Islet of Langerhans (tissue), 1 donor: ENCODE measurements at regions not wholly inside any gene's neighbourhood (a gene's known extent, or its start where the extent isn't known, plus 50 kb on each side); places are given as distances from the start of the nearest gene placed in this dataset.

ENCODE experiments used
- FAIRE-seq: peaks from one replicate; lab custom pipeline; 2011; peaks lifted over from hg19 to GRCh38; lab: Jason Lieb, UNC

DNA sequence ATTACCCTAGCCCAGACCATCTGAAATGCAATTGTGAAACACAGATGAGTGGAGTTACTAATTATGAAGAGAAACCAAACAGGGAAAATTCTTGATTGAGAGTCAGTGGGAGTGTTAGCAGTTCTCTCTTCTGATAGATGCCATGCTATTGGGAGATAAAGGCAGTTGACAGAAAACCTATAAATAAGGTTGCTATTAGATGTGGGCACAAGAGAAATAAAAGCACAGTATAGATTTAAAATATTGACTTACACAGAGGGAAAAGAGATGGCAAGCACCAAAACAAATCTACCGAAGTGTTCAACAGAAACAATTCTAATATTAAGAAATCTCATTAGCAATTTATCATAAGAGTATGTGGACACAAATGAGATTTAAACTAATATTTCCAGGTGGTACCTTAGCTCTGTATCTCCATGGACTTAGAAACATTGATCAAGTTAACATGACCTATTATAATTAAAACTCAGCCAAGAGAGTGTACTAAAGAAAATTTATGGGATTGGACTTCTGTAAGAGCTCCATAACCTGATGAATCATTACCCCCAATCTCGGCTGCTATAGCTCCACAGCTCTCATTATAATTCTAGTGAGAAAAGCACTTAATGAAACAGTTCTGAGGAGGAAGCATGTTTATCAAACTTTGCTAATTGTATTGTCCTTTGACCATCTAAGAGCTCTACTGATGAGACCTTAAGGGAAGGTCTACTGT lies 665.0 kb upstream of the RIOK2 start:
- FAIRE-seq = no peak

DNA sequence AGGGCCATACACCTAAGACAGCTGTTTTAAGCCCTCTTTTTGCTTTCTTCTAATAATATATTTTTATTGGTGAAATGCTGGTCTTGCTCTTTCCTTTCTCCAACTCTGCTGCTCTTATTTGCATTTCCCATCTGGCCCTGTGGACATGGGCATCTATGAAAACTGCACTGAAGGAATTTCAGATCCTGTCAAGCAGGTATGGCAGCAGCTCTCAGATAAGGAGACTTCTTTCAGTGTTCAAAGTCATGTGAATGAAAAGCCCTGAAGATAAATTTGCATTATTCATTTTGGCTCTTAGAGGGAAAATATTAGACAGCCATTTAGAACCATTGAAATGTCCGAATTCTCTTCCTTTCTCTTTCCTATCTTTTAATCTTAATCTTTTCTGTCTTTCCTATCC lies 668.0 kb upstream of the RIOK2 start:
- FAIRE-seq = no peak

DNA sequence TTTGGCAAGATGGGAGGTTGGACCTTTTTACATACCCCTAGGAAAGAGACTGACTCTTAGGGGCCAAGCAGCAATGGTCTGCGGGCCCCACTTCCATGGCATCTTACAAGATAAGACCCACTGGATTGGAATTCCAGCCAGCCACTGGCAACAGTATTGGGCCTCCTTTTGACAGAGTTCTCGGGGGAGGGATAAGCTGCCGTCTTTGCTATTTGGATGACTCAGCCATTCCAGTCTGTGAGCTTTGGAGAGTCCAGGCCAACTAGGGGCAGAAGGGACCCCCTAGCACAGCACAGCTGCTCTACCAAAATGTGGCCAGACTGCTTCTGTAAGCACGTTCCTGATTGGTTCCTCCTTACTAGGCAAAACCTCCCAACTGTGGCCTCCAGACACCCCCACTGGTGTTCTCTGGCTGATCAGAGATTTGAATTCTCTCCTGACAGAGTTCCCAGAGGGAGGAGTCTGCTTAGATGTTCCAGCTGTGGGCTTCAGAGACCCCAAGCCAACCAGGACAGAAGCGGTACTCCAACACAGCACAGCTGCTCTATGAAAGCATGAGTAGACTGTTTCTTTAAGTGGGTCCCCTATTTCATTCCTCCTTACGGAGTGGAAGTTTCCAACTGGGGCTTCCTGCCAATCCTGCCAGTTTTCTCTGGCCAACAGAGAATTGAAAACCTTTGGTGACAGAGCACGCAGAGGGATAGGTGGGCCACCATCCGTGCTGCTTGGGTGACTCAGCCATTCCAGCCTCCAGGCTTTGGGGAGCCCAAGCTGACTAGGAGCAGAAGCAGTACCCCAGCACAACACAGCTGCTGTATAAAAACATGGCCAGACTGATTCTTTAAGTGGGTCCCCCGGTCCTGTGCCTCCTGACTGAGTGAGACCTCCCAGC lies 672.1 kb upstream of the RIOK2 start:
- no peak for FAIRE-seq

DNA sequence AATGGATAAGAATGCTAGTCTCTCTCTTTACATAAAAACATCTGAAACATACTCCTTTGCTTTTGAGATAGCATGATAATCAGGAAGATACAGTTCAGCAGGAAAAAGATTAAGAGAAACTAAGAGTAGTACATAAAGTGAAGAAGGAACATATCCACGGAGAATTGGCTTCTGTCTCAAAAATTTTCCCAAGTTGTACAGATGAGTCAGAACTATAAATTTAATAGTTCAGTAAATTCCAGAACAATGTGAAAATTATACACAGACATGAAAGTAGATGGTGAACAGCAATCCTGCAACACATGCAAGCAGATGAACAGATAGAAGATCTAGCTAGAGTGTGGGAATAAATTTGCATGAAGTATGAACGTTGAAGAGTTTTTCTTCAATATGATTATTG lies 691.4 kb upstream of the RIOK2 start:
- FAIRE-seq = no peak

DNA sequence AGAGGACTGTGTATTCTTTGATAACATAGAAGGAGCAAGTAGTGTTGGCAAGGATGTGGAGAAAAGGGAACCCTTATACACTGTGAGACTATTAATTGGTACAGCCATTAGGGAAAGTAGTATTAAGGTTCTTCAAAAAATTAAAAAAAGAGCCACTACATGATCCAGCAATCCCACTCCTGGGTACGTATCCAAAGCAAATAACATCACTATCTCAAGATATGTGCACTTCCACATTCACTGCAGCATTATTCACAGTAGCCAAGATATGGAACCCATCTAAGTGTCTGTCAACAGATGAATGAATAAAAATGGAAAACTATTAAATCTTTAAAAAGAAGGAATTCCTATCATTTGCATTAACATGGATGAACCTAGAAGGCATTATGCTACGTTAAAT lies 693.2 kb upstream of the RIOK2 start:
- no peak for FAIRE-seq

DNA sequence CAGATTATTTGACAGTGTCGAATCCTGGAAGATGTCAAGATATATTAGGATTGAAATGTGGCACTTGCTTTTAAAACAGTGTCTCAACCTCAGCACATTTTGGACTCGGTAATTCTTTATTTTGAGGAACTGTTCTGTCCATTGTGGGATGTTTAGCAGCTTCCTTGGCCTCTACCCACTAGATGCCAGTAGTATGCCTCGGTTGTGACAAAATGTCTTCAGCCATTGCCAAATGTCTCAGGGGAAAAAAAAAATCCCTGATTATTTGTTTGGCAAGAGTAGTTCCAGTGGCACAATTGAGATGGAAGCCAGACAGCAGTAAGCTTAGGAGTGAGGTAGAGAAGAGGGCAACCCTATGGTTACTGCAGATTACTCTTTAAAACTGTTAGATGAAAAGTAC lies 694.5 kb upstream of the RIOK2 start:
- no peak for FAIRE-seq

DNA sequence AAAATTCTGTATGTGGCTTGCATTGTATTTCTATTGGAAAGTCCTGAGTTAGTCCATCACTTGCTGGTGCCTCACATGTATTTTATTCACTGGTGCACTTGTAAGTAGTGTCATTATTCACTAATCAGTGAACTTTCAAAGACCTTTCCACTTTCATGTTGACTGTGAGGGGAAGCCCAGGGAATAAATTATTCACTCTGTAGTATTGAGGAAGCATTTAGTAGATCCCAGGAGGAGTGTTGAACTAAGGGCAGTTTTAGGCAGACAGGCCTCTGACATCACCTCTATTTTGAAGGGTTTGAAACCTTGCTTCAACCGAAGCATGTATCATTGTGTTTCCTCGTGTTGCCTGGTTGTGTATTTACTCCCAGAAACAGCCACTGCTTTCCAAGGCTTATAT lies 705.4 kb upstream of the RIOK2 start:
- FAIRE-seq = no peak

DNA sequence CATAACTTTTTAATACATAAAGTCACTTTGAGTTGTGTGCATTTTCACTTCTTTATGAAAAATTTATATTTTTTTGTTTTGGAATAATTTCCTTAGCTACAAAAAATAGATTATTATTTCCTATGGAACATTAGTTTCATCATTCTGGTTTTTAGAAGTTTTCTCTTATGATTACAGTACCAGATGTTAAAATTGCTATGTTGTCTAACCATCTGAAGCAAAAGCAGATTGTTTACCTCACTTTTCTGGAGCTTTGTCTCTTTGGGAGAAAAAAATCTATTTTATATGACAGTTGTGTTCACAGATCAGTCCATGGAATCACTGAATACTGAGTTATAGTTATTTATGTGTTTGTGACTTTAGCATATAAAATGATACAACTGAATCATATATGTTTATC lies 708.9 kb upstream of the RIOK2 start:
- FAIRE-seq = no peak

DNA sequence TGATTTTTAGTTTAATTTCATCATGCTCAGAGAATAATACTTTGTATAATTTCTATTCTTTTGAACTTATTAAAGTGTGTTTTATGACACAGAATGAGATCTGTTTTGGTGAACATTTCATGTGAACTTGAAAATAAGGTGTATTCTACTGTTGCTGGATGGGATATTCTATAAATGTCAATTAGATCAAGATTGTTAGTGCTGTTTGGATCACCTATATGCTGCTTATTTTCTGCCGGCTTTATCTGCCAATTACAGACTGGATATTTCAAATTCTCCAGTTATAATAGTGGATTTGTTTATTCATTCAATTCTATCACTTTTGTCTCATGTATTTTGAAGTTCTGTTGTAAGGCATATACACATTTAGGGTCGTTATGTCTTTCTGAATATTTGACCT lies 720.7 kb upstream of the RIOK2 start:
- no peak for FAIRE-seq

DNA sequence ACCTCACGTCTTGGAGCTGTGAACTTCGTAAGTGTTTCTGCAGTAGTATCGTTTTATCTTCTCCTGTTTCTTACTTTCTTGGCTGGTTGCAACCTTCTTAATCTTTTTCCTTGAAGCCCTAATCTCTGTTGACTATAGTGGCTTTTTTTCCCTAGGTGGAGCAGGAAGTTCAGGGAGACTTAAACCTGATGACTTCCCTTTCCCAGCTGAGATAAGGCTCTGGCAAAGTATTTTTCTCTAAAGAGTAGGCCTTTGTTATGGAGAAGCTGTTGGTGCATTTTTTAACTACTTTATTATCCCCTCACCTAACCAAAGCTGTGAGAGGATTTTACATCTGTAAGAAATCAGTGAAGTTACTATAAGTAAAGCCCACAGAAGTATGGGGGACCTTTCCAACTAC lies 723.1 kb upstream of the RIOK2 start:
- no peak for FAIRE-seq

DNA sequence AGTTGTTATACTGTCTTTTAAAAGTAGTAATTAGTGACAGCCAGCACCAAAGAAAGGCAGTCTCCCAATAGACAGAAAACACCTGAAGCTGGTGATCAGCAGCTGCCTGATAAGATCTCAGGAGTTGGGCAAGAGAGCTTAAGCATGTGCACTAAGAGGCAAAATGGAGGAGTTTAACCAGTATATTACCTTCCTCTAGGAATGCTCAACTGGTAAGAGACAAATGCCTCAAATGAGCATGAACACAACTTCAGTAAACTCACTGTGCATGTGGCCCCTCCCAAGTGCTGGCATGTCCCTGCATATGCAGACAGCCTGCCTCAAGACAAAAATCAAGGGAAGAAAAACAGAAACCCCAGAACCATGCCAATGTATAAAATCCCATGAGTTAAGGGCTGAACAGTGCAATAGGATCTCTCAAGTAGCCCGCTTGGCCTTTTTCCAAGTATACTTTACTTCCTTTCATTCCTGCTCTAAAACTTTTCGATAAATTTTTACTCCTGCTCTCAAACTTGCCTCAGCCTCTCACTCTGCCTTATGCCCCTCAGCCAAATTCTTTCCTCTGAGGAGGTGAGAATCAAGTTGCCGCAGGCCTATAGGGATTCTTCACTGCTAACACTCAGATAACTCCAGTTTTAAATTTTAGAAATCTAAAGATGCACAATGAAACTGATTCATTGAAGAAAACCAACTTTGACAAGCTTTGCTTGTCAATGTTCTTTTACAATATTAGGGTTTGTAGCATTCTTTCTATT lies 724.8 kb upstream of the RIOK2 start:
- no peak for FAIRE-seq

DNA sequence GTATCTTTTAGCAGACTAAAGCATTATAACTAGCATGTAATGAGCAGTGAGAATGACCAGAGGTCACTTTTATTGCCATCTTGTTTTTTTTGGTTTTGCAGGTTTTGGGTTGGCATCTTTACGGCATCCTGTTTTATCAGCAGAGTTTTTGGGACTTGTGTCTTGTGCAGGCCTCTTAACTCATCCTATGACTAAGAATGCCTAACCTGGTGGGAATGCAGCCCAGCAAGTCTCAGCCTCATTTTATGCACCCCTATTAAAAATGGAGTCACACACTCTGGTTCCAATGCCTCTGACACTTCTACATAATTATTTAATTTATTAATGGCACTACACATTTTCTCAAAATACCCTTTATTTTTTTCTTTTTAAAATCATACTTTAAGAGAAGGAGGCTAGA lies 726.5 kb upstream of the RIOK2 start:
- FAIRE-seq = no peak

DNA sequence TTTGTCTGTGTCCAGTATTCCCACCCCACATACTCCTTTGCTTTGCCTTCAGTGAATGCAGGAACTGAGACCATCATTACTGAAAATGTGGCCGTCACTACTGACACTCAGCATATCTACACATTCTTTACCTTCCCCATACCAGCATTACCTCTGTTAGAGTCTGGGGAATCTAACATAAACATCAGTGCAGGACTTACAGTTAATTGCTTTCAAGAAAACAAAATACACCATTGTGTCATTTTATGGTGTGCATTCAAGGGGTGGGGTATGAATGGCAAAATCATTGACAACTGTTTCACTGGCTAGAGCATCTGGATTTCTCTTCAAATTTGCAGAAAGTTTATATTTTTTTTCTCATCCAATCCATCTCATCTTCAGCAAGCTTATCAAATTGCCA lies 731.4 kb upstream of the RIOK2 start:
- no peak for FAIRE-seq

DNA sequence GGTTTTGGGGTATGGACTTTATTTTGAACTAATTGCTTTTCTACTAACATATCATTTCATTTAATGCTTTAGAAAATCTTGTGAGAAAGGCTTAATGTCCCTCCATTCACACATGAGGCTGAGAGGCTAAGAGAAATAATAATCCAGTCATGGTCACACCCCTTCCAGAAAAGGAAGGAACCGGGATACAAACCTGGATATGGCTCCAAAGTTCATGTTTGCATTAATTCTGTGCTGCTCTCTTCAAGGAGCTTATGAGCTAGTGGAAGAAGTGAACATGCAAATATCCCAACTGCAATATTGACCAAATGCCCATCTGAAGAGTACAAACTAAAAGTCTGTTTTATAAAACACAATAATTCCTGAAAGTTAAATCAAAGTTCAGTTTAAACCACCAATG lies 732.1 kb upstream of the RIOK2 start:
- no peak for FAIRE-seq

DNA sequence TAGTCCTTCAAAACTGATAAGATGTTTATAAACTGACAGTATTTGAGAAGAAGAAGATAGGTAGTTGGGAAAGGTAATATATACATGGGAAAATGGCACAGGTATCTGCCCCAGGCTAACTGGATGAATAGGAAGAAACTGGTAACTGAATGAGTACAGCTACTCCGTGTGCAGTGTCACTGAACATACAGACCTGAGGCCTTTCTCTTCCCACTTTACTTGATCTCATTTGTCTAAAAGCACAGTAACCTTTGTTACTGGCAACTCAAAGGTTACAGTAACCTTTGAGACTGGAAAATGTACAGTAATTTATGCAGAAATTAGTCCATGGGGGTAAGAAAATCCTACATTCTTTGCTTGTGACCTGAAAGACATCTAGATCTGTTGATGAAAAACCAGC lies 735.0 kb upstream of the RIOK2 start:
- FAIRE-seq = no peak

DNA sequence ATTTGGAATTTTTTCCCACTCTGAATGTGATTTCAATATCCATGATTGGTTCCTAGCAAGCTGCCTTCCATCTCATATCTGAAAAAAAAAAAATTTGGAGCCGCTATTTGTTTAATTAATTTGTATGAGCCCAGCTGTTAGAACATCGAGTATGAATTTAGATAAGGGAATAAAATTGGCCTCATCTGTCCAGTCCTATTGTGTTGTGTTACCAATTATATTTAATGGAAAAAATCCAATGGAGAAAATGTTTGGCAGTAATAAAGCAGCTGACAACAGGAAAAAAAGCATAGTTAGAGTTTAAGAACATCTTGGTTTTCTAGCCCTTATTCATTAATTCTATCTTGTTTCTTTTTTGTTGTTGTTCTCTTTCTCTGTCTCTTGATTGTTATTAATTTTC lies 735.6 kb upstream of the RIOK2 start:
- no peak for FAIRE-seq

DNA sequence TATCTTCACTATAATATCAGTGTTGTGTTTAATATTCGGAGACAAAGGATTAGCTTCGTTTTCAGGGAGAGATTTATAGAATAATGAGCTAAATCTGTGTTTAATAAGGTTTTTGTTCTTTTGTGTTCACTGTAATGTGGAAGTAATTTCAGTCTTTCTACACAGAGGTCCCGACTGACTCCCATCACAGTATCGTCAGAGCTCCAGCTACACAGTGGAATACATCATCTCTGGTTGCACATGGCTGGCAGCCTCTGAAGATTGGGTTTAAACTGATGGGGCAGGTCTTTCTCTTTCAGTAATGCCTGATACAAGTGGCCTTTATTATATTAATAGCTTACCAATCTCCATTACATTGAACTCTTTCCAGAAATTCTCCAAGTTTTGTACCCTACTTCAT lies 736.7 kb upstream of the RIOK2 start:
- FAIRE-seq = no peak

DNA sequence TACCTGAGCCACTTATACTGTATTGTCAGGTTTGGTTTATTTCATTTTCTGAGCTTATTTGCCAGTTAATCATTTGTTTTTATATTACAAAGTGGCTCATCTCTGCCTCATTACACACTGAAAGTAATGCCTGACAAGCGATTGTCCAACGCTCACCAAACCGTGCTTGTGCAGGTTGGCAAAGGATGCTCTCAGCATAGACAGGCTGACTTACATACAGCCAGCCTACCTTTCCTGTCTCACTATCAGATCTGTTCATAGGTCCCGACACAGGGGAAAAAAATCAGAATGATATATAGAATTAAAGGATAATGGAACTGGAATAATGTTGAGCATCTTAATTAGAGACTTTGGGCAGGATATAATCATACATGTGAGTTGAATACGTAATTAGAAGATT lies 739.7 kb upstream of the RIOK2 start:
- FAIRE-seq = no peak

DNA sequence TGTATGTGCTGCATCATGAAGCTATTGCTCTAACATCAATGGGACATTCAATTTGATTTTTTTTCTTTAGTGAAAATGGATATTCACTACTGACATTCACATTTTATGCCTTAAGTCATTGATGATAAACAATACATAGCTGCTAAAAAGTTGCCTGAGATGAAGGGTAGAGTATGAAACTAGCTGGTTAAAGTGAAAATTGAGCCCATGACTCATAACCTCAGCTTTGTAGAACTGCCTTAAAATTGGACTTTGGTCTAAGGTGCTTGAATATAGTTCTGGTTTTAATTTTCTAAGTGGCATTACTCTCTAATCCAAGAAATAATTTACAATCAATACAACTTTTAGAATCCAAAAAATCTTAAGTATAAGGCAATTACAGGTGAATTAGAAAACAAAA lies 740.4 kb upstream of the RIOK2 start:
- no peak for FAIRE-seq

DNA sequence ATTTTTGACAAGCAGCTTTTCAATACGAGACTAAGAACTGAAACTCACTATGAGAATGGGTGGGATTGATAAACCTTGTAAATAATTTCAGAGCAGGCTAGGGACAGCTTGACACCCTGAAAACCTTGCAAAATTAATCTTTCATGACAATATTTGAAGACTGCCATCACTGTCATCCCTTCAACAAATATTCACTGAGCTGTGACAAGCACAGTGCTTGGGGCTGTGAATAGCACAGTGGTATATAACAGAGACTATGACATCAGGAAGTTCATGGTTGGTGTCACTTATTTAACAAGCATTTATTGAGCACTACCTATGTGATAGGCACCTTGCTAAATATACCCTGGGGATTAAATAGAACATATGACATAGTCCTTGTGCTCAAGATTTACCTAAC lies 741.0 kb upstream of the RIOK2 start:
- no peak for FAIRE-seq

DNA sequence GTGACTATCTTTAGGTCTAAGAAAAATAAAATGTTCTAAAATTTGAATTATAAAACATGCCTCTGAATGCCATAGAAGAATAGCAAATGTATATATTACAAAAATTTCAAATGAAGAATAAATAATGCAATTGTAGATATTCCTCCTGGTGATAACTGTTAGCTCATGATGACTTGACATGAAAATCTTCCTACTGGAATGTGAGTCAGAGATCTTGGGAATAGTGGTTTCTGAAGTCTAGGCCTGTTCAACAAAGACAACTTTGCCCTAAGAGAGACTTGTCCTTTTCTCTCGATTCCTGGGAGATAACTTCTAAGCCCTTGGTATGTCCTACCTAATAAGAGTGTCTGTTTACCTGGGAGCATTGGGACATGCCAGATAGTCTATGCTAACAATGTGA lies 746.3 kb upstream of the RIOK2 start:
- FAIRE-seq = no peak

DNA sequence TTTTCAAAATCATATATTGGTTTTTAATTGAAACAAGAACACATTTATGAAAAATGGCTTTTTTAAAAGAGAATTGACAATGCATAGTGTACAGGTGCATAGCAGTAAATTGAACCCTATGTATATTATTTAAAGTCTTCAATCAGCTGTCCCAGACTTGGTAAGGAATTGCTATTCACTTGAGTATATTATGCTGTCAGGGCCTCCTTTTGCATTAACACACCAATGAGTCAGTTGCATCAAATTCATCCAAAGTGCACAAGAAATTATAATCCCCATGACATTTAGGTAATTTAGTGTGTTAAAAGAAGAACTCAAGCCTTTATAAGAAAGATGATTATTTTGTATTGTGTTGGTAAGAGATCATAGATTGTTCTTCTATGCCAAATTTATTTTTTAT lies 748.8 kb upstream of the RIOK2 start:
- no peak for FAIRE-seq

DNA sequence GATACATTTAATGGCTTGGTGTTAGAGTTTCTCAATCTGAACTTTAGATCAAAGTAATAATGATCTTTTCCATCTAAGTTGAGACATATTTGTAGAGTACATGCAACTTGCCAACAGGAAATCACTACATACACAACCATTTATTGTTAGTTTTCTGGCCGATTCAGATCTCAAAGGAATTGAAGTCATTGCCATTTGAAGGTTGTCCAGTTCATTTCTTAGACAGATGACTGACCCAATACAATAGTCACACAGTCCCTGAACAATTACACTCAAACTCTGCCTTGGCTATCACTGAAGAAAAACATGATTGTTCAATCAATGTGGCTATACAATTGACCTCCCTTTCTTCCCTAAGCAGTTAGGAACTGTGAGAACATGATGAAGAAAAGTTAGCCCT lies 753.2 kb upstream of the RIOK2 start:
- no peak for FAIRE-seq
